NCI-H1048 (cell line): ENCODE measurements at regions not wholly inside any gene's neighbourhood (a gene's known extent, or its start where the extent isn't known, plus 50 kb on each side); places are given as distances from the start of the nearest gene placed in this dataset.
"Not testable (repeated sequence)": the region's sequence is repeated elsewhere in the genome, so short reads cannot be mapped to it uniquely, and the experiment has no call there.

ENCODE experiments used
- DNase-seq: peaks from one replicate; lab custom pipeline; 2025; lab: John Stamatoyannopoulos, UW

- peak; percentile 36 for DNase-seq
Observed at GRCh38 chr7:25069900-25070443, 55.1 kb downstream of the CYCS start.

- DNase-seq = no peak
Observed at GRCh38 chr7:25068502-25069213, 56.4 kb downstream of the CYCS start.

GRCh38 chr7:25067726-25068501 is 57.1 kb downstream of the CYCS start:
- no peak for DNase-seq

GRCh38 chr7:25066253-25066652 is 58.8 kb downstream of the CYCS start:
- DNase-seq = no peak

- DNase-seq = no peak
Observed at GRCh38 chr7:25062380-25062779, 62.7 kb downstream of the CYCS start.

- no peak for DNase-seq
Observed at GRCh38 chr7:25060487-25061055, 64.5 kb downstream of the CYCS start.

- DNase-seq = no peak
Observed at GRCh38 chr7:25059576-25059975, 65.5 kb downstream of the CYCS start.

GRCh38 chr7:25056368-25056767 is 68.7 kb downstream of the CYCS start:
- no peak for DNase-seq

GRCh38 chr7:25055520-25056220 is 69.4 kb downstream of the CYCS start:
- no peak for DNase-seq

- no peak for DNase-seq
Observed at GRCh38 chr7:25054819-25055519, 70.1 kb downstream of the CYCS start.

- no peak for DNase-seq
Observed at GRCh38 chr7:25050223-25050622, 70.2 kb upstream of the OSBPL3 start.

- DNase-seq = no peak
Observed at GRCh38 chr7:25048444-25048834, 68.5 kb upstream of the OSBPL3 start.

- not testable (repeated sequence) for DNase-seq
Observed at GRCh38 chr7:25047571-25048443, 67.8 kb upstream of the OSBPL3 start.

- no peak for DNase-seq
Observed at GRCh38 chr7:25037325-25037724, 57.3 kb upstream of the OSBPL3 start.

GRCh38 chr7:25035274-25035673 is 55.3 kb upstream of the OSBPL3 start:
- no peak for DNase-seq

GRCh38 chr7:25034136-25034535 is 54.2 kb upstream of the OSBPL3 start:
- no peak for DNase-seq

- DNase-seq = no peak
Observed at GRCh38 chr7:25032774-25033743, 53.1 kb upstream of the OSBPL3 start.

- no peak for DNase-seq
Observed at GRCh38 chr7:25031432-25031831, 51.5 kb upstream of the OSBPL3 start.

GRCh38 chr7:25031007-25031406 is 51.0 kb upstream of the OSBPL3 start:
- no peak for DNase-seq
